Esophagus squamous epithelium (tissue), 4 donors: ENCODE measurements at regions not wholly inside any gene's neighbourhood (a gene's known extent, or its start where the extent isn't known, plus 50 kb on each side); places are given as distances from the start of the nearest gene placed in this dataset.

ENCODE experiments used
- CTCF ChIP-seq, 6 experiments: fragments of 450-650 bp in 4 of 6; fragments of 200-600 bp in 2 of 6; sonication (generic) in 2 of 6; IDR thresholded peaks; one replicate each; pipeline ENCODE4 v1.5.1; 2016 to 2019; ENCODE audit warnings: antibody characterized with exemption in 6 of 6, mild to moderate bottlenecking in 4 of 6, moderate library complexity in 4 of 6
- POLR2A ChIP-seq, 4 donors: fragments of 450-650 bp; IDR thresholded peaks; one replicate each; pipeline ENCODE4 v1.6.1; 2017; ENCODE audit warnings: antibody characterized with exemption in 4 of 4, mild to moderate bottlenecking in 4 of 4, moderate library complexity in 3 of 4

- TF ChIP-seq CTCF (IDR thresholded peaks at IDR 0.05), result no peak
- TF ChIP-seq POLR2A (IDR thresholded peaks at IDR 0.05), result no peak
These were observed 405.1 kb downstream of the FOXO1 start for GRCh38 chr13:40261336-40261735.
